ENCODE measurements at regions not wholly inside any gene's neighbourhood (a gene's known extent, or its start where the extent isn't known, plus 50 kb on each side); places are given as distances from the start of the nearest gene placed in this dataset.
"Not testable (repeated sequence)": the region's sequence is repeated elsewhere in the genome, so short reads cannot be mapped to it uniquely, and the experiment has no call there.

DNA sequence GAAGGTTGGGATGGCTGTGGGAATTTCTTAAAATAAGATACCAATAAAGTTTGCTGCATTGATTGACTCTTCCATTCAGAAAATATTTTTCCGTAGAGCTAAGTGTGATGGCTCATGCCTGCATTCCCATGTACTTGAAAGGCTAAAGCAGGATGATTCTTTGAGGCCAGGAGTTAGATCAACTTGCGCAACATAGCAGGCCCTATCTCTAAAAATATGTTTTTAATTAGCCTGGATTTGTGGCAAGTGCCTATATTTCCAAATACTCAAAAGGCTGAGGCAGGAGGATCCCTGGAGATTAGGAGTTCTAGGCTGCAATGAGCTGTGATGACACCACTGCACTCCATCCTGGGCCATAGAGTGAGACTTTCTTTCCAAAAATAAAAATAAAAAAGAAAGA lies 431.2 kb upstream of the PTCHD4 start:
- no peak for DNase-seq

DNA sequence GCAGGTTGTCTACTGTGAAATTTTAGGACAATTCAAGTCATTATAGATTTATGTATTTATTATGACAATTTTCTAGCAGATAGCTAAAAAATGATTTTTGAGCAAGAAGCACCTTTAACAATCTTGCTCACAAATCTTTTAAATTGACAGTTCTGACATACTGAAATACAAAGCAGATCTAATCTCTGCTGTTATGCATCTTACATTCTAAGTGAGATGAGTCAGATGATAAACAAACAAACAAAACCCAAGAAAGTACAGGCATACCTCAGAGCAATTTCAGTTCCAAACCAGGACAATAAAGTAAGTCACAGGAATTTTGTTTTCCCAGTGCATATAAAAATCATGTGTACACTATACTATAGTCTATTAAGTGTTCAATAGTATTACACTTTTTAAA lies 430.7 kb upstream of the PTCHD4 start:
- no peak for DNase-seq

DNA sequence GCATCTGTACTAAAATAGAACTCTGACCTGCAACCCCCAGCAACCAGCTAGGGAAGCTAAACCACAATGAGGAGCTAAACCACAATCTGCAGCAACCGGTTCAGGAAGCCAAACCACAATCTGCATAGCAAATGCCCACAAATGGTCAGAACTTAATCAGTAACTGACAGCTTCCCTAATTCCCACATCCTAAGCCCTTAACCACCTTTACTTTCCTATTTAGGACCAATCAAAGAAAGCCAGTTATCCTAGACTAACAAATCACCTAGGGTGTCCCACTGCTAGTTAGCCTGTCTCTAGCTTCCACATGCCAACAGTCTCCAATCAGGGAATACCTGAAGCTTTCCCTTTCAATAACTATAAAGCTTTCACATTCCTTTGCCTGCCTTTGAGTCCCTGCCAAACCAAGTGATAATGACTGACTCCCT lies 424.6 kb upstream of the PTCHD4 start:
- no peak for DNase-seq

DNA sequence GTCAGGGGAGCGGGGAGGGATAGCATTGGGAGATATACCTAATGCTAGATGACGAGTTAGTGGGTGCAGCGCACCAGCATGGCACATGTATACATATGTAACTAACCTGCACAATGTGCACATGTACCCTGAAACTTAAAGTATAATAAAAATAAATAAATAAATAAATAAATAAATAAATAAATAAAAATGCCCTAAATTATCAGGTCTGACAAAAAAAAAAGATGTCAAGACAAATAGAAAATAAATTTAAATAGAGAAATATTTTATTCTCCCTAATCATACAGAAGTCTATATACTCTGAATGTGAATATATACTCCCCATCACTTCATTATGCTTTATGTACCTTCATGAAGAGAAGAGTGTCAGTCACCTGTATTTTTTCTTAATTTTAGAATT lies 420.0 kb upstream of the PTCHD4 start:
- DNase-seq, result not testable (repeated sequence)

DNA sequence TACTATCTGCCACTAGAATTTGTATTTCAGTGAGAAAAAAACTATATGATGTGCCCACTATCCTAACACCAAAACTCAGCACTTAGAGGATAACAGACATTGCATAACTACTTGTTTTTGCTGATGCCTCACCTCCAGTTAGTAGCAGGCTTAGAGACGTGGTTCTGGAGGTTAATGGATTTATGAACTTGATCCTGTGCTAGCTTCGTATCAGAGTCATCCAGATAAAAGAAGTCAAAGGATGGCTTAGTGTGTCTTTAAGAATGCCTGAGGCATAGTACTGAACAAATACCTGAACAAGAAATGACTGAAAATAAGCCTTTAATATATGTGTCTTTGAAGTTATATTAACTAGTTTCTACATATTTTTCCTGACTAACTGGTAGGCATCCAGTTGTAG lies 414.9 kb upstream of the PTCHD4 start:
- DNase-seq, result no peak

DNA sequence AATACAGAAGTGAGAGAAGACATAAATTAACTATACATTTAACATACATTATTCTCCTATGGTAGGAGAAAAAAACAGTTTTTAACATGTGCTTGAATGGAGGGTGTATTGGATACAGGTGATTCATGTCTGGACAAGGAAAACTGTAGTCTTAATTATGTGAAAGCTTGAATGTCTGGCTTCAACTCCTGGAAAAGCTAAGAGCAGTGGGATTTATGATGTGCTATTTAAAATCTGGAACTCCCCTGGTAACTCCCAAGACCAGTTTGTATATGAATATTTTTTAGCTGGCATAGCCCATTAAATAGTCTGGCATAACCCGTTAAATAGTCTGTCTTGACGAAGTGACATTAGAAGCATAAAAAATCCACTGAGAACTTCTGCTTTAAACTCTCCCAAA lies 410.0 kb upstream of the PTCHD4 start:
- DNase-seq, result no peak

DNA sequence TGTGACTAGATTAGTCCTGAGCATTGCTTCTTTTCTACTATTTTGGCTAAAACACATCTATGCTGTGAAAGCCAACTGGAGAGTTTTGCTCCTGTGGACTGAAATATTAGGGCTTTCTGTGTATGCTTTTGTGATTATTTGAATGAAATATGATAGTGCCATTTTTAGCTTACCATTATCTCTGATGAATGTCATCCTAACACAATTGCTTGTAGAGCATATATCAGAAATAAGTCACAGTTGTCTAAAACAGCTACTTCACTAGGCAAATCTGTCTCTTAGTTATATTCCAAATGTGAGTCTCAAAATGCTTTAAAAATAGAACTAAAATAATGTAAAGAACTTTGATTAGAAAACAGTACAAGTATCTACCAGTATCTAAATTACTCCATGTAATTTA lies 401.4 kb upstream of the PTCHD4 start:
- DNase-seq, result no peak

DNA sequence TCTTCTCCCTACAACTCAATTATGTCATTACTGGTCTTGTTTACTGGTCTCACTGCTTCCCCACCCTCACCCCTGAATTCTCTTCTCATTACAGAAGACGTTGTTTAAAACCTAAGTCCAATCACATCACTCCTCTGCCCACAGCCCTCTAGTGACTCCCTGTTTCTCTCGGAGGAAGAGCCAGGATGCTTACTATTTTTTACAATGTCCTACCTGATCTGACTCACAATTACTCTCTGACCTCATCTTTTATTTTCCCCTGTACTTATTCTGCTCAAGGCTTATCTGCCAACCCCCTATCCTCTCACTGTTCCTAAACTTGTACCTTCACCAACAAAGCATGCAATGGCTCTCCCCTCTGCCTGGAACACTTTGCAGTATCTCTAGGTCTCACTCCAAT lies 400.4 kb upstream of the PTCHD4 start:
- DNase-seq, result no peak

DNA sequence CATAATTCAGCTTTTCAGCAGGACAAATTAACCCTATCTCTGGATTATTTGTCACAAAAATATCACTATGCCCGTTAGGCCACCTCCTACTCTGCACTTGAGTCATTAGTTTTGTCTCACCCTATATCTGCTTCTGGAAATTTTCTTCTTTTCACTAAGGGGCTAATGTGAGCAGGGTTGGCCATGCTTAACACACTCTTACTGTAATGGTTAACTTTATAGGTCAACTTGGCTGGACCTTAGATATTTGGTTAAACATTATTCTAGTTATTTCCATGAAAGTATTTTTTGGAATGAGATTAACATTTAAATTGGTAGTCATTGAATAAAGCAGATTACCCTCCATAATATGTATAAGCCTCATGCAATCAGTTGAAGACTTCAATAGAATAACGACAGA lies 394.6 kb upstream of the PTCHD4 start:
- no peak for DNase-seq

DNA sequence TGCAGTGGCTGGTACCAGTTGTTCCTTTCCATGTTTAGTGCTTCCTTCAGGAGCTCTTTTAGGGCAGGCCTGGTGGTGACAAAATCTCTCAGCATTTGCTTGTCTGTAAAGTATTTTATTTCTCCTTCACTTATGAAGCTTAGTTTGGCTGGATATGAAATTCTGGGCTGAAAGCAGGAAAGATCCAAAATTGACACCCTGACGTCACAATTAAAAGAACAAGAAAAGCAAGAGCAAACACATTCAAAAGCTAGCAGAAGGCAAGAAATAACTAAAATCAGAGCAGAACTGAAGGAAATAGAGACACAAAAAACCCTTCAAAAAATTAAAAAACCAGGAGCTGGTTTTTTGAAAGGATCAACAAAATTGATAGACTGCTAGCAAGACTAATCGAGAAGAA lies 382.4 kb upstream of the PTCHD4 start:
- not testable (repeated sequence) for DNase-seq

DNA sequence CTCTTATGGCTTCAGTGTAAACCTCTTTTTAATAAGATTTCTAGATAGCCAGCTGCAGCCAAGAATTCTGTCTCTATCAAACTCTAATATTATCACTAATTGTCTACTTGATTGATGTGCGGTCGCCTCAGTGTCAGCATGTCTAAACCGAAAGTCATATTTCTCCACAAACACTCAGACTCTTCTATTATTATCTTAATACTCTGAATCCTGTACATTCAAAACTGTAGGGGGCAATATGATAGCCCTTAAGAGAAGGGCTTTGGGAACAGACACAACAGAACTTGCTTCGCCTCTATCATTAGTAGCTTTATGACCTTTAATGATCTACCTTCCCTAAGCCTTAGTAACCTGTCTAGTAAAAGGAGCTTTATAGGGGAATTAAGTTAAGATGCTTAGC lies 379.7 kb upstream of the PTCHD4 start:
- no peak for DNase-seq

DNA sequence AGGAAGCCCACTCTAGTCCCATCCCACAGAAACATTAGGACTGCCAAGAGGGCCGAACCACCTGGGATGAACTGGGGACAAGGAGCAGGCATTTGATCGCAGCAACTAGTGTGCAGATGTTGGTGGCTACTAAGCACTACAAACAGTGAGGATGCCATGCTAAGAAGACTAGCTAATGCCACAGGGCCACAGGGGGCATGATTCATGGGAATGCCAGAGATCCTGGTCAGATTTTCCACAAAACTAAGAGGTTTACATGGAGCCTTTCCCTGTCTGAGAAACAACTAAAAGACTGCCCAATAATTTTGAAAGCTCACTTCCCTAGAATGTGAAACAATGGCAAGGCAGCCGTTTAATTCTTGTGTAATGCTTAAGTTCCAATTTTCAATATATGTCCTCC lies 375.9 kb upstream of the PTCHD4 start:
- DNase-seq, result no peak

DNA sequence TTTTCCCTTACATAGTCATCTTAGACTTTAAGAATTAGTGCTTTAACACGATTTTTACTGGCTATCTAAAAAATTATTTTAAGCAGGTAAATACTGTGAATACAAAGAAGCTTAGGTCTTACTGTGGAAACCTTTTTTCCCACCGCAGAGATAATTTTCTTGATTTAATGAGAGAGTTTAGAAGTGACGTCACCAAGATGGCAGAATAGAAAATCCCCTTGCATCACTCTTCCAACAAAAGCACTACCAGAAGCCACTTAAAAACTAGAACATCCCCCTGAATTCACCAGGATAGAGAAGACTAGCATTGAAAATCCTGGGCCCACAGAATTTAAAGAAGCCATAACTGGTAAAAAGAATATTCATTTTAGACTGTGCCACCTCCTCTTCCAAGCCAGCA lies 375.4 kb upstream of the PTCHD4 start:
- DNase-seq, result no peak

DNA sequence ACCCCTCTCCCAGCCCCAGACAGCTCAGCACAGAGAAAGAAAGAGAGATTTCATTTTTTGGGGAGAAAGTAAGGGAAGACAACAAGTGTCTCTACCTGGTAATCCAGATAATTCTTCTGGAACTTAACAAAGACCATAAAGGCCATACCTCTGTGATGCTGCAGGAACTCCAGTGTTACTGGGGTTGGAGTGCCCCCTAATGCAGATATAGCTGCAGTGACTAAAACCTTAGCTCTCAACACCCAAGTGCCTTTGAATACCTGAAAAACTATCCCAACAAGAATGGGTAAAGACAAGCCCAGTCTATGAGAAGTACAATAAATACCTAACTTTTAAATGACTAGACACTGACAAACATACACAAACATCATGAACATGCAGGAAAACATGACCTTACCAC lies 365.3 kb upstream of the PTCHD4 start:
- no peak for DNase-seq

DNA sequence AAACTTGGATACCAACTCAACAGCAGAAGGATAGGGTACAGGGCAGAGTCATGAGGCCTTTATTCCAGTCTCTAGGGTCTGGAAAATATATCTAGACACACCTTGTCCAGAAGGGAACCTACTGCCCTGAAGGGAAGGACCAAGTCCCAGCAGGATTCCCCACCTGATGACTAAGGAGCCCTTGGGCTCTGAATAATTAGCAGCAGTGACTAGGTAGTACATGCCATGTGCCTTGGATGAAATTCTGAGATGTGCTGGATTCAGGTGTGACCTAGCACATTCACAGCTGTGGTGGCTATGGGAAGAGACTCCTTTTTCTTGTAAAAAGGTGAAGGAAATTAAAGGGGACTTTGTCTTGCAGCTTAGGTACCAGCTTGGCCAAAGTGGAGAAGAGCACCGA lies 364.3 kb upstream of the PTCHD4 start:
- no peak for DNase-seq

DNA sequence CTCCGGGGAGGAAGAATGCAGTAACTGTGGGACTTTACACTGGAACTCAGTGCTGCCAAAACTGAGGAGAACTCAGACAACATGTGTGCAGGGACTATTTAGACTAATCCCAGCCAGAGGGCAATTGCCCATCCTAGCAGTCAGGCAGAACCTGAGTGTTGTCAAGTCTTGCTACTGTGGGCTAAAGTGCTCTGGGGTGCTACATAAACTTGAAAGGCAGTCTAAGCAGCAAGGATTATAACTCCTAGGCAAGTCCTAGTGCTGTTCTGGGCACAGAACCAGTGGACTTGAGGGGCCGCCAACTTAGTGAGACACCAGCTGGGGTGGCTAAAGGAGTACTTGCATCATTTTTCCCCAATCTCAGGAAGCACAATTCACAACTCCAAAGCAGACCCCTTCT lies 363.8 kb upstream of the PTCHD4 start:
- no peak for DNase-seq

DNA sequence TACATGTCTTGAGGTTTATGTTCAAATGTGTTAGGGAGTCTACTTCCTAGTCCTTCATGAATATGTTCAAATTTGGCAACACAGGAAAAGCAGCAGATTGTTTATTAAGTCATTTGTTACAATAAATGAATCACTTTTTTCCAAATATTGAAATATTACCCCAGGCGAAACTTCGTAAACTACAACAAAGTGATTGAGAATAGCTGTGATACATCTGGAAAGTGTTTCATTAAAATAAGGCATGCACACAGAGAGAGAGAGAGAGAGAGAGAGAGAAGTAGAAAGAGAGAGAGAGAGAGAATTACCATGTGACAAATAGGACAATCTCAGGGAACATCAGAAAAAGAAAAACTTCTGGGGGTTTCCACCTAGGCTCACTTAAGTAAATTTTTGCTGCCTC lies 363.1 kb upstream of the PTCHD4 start:
- DNase-seq, result no peak

DNA sequence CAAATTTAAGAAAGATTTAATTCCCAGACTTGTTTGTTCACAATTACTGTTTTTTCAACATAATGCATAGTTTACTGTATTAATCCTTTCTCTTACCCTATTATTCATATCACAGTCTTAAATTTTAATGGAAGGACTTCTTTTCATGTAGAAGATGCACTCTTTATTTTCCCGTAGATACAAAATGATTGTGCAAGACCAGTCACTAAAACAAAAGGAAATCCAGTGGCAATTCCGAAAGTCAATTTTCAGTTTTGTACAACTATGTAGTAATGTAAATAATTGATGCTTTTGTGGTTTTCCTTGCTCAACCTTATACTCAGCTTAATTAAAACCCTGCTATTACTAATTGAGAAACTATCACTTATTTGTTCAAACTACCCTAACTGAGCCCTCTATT lies 361.5 kb upstream of the PTCHD4 start:
- no peak for DNase-seq

DNA sequence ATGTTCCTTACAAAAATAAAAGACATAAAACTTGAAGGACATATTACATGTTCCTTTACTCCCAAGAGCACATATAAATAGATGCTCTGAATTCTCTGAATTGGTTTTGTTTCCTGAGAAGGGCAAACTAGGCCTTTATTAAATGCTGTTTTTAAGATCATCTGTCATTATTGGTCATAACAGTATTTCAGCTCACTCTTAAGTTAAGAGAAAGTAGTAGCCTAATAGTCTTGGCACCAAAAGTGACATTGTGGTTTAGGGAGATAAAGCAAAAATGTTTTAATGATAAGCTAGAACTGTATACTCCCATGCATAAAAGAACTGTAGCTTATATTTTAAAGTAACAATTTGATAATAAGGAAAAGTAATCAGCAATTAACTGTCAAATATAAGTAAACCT lies 361.1 kb upstream of the PTCHD4 start:
- DNase-seq, result no peak

DNA sequence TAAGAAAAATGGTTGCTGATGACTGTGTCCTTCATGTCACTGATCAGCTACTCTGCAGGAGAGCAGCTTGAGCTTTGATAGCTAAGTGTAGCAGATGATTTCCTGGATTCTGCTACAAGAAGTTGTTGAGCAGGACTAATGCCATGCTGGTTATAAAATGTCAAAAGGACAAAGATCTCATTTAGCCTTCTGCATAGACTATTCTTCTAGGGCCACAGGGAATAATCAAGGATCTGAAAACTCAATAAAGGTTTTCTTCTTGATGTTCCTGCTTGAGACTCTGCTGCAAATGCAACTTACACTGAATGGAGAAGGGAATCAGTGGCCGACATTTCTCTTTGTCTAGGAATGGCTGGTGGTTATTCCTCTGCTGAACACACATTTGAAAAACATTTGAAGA lies 360.3 kb upstream of the PTCHD4 start:
- no peak for DNase-seq

DNA sequence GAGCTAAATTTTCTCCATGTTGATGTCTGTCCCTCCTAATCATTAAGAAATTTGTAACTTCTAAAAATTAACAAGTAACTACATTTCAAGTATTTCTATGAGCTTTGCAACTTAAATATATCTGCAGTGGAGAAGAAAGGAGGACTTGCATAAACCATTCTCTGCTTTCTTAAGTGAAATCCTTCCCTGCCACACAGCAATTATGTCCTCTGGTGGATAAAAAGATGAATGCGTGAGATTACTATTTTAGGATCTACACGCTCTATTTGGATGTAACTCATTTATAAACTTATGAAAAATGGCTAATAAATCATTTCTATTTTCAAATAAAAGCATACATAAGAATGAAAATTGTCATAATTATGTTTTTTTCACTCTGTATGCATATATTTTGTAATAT lies 338.0 kb upstream of the PTCHD4 start:
- no peak for DNase-seq

DNA sequence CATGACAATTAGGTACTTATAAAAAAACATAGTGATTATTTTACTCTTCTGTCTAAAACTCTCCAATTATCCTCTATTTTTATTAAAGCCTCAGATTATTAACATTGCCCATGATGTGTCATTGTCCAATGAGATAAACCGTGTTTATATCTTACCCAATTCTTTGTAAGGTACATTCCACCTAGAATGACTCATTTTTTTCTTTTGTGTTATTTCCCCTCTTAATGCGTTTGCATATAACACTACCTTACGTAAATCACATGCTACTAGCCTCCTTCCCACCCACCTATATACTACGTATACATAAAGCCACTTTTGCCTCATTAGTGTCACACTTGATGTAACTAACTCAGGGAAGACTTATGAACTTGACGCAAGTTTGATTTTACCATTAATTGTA lies 336.3 kb upstream of the PTCHD4 start:
- DNase-seq, result no peak

DNA sequence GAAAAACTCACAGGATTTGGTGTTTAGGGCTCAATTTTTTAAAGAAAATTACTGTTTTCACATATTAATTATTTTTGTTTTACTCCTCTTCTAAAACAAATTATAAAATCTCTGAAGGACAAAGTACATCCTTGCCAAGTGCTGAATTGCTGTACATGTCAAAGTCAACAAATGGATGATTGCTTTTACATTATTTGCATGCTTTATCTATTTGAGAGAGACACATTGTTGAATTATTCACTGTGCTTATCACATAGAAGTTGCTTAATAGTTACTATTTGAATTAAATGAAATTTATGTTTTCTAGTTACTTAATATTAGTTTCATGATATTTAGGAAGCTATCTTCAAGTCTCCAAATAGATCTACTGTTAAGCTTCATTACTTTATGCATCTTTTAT lies 318.6 kb upstream of the PTCHD4 start:
- no peak for DNase-seq

DNA sequence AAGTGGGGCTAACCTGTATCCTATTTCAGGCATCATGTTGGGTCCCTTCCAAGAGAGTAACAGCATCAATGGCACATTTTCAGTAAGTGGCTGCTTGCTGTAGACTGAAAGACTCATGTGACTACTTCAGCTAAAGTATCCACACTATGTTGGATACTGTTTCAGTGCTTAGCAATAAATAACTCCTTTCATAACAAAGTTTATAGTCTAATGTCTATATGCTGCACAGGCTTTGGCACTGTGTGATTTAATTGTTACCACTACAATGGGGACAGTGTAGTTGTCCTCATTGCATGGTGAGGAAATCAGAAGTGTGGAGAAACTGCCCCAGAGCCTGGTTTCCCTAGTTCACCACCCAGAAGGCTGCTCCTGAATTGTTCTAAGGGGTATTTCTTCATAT lies 318.0 kb upstream of the PTCHD4 start:
- no peak for DNase-seq

DNA sequence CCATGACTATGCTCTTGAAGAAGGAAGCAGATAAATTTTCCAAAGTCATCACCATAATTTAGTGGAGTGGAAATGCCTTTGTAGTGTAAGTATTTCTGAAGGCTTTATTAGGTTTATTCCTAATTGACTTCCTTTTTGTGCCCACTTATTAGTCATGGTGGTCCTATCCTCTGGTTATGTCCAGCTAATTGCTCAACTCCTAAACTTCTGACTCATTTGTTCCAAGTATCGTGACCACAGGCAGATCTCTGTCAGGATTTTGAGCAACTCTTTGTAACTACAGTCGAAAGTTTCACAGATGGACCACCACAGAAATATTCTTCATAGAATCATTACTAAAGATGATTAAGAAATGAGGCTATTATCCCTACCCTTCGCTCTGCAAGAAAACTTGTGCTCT lies 315.6 kb upstream of the PTCHD4 start:
- no peak for DNase-seq
